GM23338 (cell line): ENCODE measurements at regions not wholly inside any gene's neighbourhood (a gene's known extent, or its start where the extent isn't known, plus 50 kb on each side); places are given as distances from the start of the nearest gene placed in this dataset.
A peak's percentile ranks its signal among the peaks of the same experiment; 100 is the strongest.

Experiments used
- CREB1 ChIP-seq: fragments of 250-450 bp; sonication (Bioruptor Pico); IDR thresholded peaks from 2 replicates; pipeline ENCODE4 v1.5.0; 2020; ENCODE audit warnings: low read depth, mild to moderate bottlenecking, moderate library complexity
- CTCF ChIP-seq, 2 experiments: fragments of 200-600 bp in 1 of 2; sonication (generic) in 1 of 2; conservative IDR thresholded peaks; 2 replicates each; pipeline versions ENCODE4 v1.5.1 to v1.6.1; 2016 to 2017; ENCODE audit warnings: antibody characterized with exemption in 2 of 2, low read depth in 2 of 2, mild to moderate bottlenecking in 2 of 2, moderate library complexity in 1 of 2
- ETS1 ChIP-seq: IDR thresholded peaks from 2 replicates; pipeline ENCODE4 v1.6.1; 2016; ENCODE audit warnings: antibody characterized with exemption
- EZH2 ChIP-seq: fragments of 200-600 bp; sonication (generic); IDR thresholded peaks from one replicate; pipeline ENCODE4 v1.8.0; 2017; ENCODE audit warnings: antibody characterized with exemption, mild to moderate bottlenecking, low read depth; ENCODE audit not compliant: unreplicated experiment
- EZH2phosphoT487 ChIP-seq: fragments of 200-600 bp; sonication (generic); IDR thresholded peaks from one replicate; pipeline ENCODE4 v1.8.1; 2018; ENCODE audit warnings: antibody characterized with exemption; ENCODE audit not compliant: unreplicated experiment
- JUNB ChIP-seq: IDR thresholded peaks from one replicate; pipeline ENCODE4 v1.6.1; 2016; ENCODE audit warnings: antibody characterized with exemption; ENCODE audit not compliant: unreplicated experiment
- POLR2AphosphoS5 ChIP-seq: IDR thresholded peaks from 2 replicates; pipeline ENCODE4 v1.6.1; 2016; ENCODE audit warnings: antibody characterized with exemption, low read depth
- STAT1 ChIP-seq: IDR thresholded peaks from one replicate; pipeline ENCODE4 v1.6.1; 2016; ENCODE audit warnings: antibody characterized with exemption; ENCODE audit not compliant: unreplicated experiment
- ZNF331 ChIP-seq: fragments of 250-450 bp; sonication (Bioruptor Pico); IDR thresholded peaks from 2 replicates; pipeline ENCODE4 v1.5.0; 2020; ENCODE audit warnings: low read depth, mild to moderate bottlenecking, moderate library complexity
- TF ChIP-seq, protein P1 (sequence below): fragments of 250-450 bp; sonication (Bioruptor Pico); IDR thresholded peaks from 2 replicates; pipeline ENCODE4 v1.5.0; 2020; ENCODE audit warnings: mild to moderate bottlenecking, moderate library complexity
- TF ChIP-seq, protein P2 (sequence below): IDR thresholded peaks from one replicate; pipeline ENCODE4 v1.6.1; 2018; ENCODE audit warnings: antibody characterized with exemption; ENCODE audit not compliant: unreplicated experiment

DNA sequence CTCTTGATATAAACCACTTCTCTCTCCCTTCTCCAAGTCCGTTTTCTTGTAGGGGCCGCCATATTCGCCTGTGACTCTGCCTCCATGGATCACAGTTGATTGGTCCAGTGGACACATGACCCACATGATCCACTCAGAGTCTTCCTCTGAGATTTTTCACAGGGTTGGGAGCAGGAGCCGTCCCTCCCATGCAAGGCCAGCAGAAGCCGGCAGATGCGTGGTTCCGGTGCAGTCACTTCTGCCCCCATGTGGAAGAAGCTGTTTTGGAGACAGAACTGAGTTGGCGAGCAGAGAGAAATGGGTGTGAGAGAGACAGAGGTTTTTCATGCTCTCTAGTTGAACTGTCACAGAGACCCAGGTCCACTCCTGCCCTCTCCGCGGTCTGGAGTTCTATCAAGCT lies 83.3 kb downstream of the C16orf95 start:
- TF ChIP-seq CTCF (conservative IDR thresholded peaks at IDR 0.05; ENCODE audit: low read depth in 2 of 2) (peak; percentile 27 to 70), EZH2 (no peak), EZH2phosphoT487 (no peak), ZNF331 (CRISPR knock-in tag) (no peak), ETS1 (no peak), POLR2AphosphoS5 (no peak), CREB1 (CRISPR knock-in tag) (no peak), JUNB (no peak), STAT1 (no peak)
- TF ChIP-seq, protein P1, sequence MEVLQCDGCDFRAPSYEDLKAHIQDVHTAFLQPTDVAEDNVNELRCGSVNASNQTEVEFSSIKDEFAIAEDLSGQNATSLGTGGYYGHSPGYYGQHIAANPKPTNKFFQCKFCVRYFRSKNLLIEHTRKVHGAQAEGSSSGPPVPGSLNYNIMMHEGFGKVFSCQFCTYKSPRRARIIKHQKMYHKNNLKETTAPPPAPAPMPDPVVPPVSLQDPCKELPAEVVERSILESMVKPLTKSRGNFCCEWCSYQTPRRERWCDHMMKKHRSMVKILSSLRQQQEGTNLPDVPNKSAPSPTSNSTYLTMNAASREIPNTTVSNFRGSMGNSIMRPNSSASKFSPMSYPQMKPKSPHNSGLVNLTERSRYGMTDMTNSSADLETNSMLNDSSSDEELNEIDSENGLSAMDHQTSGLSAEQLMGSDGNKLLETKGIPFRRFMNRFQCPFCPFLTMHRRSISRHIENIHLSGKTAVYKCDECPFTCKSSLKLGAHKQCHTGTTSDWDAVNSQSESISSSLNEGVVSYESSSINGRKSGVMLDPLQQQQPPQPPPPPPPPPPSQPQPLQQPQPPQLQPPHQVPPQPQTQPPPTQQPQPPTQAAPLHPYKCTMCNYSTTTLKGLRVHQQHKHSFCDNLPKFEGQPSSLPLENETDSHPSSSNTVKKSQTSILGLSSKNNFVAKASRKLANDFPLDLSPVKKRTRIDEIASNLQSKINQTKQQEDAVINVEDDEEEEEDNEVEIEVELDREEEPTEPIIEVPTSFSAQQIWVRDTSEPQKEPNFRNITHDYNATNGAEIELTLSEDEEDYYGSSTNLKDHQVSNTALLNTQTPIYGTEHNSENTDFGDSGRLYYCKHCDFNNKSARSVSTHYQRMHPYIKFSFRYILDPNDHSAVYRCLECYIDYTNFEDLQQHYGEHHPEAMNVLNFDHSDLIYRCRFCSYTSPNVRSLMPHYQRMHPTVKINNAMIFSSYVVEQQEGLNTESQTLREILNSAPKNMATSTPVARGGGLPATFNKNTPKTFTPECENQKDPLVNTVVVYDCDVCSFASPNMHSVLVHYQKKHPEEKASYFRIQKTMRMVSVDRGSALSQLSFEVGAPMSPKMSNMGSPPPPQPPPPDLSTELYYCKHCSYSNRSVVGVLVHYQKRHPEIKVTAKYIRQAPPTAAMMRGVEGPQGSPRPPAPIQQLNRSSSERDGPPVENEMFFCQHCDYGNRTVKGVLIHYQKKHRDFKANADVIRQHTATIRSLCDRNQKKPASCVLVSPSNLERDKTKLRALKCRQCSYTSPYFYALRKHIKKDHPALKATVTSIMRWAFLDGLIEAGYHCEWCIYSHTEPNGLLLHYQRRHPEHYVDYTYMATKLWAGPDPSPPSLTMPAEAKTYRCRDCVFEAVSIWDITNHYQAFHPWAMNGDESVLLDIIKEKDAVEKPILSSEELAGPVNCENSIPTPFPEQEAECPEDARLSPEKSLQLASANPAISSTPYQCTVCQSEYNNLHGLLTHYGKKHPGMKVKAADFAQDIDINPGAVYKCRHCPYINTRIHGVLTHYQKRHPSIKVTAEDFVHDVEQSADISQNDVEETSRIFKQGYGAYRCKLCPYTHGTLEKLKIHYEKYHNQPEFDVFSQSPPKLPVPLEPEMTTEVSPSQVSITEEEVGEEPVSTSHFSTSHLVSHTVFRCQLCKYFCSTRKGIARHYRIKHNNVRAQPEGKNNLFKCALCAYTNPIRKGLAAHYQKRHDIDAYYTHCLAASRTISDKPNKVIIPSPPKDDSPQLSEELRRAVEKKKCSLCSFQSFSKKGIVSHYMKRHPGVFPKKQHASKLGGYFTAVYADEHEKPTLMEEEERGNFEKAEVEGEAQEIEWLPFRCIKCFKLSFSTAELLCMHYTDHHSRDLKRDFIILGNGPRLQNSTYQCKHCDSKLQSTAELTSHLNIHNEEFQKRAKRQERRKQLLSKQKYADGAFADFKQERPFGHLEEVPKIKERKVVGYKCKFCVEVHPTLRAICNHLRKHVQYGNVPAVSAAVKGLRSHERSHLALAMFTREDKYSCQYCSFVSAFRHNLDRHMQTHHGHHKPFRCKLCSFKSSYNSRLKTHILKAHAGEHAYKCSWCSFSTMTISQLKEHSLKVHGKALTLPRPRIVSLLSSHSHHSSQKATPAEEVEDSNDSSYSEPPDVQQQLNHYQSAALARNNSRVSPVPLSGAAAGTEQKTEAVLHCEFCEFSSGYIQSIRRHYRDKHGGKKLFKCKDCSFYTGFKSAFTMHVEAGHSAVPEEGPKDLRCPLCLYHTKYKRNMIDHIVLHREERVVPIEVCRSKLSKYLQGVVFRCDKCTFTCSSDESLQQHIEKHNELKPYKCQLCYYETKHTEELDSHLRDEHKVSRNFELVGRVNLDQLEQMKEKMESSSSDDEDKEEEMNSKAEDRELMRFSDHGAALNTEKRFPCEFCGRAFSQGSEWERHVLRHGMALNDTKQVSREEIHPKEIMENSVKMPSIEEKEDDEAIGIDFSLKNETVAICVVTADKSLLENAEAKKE (CRISPR knock-in tag) = no peak
- TF ChIP-seq, protein P2, sequence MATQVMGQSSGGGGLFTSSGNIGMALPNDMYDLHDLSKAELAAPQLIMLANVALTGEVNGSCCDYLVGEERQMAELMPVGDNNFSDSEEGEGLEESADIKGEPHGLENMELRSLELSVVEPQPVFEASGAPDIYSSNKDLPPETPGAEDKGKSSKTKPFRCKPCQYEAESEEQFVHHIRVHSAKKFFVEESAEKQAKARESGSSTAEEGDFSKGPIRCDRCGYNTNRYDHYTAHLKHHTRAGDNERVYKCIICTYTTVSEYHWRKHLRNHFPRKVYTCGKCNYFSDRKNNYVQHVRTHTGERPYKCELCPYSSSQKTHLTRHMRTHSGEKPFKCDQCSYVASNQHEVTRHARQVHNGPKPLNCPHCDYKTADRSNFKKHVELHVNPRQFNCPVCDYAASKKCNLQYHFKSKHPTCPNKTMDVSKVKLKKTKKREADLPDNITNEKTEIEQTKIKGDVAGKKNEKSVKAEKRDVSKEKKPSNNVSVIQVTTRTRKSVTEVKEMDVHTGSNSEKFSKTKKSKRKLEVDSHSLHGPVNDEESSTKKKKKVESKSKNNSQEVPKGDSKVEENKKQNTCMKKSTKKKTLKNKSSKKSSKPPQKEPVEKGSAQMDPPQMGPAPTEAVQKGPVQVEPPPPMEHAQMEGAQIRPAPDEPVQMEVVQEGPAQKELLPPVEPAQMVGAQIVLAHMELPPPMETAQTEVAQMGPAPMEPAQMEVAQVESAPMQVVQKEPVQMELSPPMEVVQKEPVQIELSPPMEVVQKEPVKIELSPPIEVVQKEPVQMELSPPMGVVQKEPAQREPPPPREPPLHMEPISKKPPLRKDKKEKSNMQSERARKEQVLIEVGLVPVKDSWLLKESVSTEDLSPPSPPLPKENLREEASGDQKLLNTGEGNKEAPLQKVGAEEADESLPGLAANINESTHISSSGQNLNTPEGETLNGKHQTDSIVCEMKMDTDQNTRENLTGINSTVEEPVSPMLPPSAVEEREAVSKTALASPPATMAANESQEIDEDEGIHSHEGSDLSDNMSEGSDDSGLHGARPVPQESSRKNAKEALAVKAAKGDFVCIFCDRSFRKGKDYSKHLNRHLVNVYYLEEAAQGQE = no peak
